Left renal cortex interstitium (tissue), 4 donors: ENCODE measurements at regions not wholly inside any gene's neighbourhood (a gene's known extent, or its start where the extent isn't known, plus 50 kb on each side); places are given as distances from the start of the nearest gene placed in this dataset.

Experiments
- DNase-seq, 4 donors: peaks; one replicate each; pipeline ENCODE4 v3.0.0-alpha.2; 2013; ENCODE audit warnings: low read depth in 4 of 4, low spot score in 2 of 4, missing footprints in 1 of 4

DNA sequence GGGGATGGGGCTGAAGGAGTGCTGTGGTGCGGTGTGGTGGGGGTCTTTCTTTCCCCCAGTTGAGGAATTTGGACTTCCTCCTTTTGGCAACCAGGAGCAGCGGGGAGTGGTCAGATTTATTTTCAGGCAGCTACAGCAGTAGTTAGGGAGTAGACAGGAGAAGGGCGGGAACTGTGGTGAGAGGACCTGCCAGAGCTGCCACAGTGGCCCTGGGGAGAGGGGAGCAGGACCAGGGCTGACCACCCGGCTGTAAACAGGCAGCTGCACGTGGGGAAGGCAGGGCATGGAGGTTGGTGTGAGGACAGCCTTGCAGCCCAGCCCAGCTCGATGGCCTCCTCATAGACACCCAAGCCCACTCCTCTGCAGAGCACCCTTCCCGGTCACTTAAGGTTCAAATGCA lies 197.2 kb downstream of the GLI2 start:
- DNase-seq, result no peak

DNA sequence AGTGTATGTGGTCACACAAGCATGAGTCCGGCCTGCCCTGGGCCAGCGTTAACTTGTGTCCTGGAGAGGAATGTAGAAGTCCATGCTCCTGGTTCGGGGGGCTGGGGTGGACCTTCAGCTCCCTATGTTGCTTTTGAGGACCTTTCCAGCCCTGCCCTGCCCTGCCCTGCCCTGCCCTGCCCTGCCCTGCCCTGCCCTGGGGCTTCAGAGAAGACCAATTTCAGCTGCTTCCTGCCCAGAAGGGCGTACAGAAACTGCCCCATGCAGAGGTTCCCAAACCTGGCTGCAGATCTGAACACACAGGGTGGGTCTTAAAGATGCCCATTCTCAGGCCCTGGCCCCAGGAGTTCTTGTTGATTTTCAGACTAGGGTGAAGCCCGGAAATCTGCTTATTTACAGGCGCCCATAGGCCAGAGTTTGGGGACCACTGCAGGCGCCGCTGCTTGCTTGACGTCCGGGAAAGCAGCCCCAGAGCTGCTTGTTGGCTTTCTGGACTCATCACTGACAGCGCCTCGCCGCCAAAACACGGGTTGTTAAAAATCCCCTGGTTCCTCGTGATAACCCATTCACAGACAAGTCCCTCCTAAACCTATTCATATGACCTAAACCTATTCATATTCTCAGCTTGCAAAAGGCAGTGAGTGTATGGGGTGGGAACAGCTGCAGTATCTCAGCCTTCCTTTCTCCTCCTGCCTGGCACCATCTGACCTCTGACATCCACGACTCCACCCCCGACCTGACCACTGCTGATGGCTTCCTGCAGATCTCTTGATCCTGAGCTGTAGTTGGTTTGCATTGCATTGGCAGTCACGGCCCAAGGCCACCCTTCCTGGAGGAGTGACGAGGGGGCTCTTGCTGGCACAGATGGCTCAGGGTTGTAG lies 198.3 kb downstream of the GLI2 start:
- no peak for DNase-seq

DNA sequence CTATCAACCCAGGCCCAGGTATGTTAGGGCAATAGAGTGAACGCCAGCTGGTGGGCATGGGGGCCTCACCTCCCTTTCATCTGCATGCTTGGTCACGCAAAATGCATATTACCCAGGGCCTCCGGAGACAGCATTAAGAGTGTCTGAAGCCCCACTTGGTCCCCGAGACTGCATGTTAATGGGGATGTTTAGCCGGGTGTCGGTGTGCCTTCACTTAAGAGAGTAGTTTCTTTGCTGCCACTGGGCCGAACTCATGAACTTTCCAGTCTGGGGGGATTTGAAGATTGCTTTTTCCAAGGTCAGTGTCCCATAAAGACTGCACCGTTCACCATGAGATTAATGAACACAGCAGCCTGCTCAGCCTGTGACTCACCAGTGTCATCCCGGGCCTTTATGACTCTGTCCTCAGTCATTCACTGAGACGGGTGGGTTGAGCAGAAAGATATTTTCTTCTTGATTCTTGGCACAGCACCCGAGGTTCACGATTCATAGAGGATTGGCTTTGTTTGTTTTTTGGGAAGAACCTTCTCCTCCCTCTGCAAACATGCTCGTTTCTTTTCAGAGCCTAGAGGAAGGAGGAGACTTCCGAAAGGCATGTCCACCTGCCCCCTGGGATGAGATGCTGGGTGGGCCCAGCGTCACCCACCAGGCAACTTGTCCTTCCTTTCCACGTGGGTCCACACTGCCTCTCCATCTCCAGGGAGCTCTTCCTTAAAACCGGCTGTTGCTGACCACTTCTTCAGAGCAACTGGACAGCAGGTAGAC lies 199.1 kb downstream of the GLI2 start:
- no peak for DNase-seq

DNA sequence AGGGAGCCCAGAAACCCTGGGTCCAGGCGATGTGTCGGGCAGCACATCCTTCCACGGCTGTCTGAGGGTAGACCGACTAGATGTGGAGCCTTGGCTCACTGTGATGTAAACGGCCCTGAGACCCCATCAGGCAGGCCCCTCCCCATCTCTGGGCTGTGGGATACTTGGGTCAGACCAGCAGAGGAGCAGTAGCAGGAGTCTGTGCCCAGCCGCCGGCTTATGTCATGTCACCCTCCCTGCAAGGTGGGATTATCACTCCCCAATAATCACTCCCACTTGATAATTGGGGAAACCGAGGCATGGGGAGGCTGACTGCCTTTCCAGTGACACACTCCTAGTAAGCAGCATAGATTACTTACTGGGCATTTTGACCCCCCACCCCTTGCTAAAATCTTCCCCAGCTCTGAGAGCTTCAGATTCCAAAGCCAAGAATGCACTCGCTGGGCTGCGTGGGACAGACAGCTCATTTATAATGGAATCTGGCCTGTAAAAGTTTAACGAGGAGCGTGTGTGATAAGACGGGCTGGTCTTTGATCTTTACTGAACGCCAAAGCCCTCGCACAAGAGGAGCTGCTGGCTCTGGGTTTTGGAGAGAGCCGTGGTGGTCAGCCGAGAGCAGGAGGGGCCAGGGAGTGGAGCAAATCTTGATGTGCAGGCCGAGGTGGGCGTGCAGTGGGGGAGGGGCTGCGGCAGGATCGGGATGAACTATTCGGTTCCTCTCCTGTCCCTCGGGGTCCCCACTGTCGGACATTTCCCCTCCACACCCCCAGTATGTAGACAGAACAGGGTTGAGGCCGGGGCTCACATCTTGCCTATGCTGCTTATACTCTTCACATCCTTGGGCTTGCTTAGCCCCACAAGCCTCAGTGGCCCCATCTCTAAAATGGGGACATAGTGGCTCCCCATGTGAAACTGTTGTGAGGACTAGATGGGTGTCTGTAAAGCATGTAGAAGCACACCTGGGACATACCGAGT lies 200.0 kb downstream of the GLI2 start:
- DNase-seq, result no peak

DNA sequence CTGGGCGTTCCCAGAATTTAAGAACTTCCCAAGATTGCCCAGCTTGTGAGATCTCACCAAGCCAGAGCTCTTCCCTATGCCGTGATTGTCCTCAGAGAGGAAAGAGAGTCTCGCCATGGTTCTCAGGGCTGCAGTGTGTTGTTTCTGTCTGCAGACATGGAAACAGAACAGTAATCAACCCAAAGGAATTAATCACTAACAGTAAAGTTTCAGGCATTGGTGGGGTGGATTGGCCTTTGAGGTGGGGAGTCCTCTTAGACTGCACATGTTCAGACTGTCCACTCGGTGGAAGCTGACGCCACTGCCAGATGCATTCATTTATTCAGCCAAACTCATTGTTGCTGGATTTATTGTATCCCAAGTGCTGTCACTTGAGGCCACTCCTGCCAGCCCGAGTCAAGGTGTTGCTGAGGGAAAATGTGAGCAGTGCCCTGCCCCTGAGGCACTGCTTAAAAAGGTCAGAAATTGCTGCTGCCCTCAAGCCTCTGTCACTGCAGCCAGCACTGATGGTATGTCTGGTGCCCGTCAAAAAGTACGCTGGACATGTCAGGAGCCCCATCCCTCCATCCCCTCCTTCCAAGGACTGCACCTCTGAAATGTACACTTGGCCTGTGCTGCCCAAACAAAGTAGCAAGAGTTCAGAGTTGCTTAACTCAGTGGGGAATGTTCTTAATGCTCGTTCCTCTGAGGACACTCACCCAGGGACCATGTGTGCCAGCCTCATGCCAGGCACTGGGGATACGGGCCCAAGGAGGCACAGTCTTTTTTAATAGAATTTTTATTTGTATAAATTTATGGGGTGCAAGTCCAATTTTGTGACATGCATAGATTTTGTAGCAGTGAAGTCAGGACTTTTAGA lies 201.0 kb downstream of the GLI2 start:
- DNase-seq, result no peak

DNA sequence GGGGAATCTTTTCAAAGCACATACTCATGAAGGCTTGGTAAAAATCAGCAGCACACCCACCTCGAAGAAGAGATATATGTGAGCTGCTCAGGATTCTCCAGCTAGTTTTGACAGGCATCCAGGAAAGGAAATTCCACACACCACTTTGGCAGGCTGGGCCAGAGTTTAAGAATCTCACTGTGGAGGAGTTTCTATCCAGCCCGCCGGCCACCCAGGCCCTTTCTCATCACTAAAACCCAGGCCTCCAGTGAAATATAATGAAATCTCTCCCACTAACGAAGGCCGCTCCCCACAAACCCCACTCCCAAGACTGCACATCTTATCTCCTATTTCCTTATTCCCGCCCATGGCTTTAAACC lies 202.0 kb downstream of the GLI2 start:
- DNase-seq, result no peak

DNA sequence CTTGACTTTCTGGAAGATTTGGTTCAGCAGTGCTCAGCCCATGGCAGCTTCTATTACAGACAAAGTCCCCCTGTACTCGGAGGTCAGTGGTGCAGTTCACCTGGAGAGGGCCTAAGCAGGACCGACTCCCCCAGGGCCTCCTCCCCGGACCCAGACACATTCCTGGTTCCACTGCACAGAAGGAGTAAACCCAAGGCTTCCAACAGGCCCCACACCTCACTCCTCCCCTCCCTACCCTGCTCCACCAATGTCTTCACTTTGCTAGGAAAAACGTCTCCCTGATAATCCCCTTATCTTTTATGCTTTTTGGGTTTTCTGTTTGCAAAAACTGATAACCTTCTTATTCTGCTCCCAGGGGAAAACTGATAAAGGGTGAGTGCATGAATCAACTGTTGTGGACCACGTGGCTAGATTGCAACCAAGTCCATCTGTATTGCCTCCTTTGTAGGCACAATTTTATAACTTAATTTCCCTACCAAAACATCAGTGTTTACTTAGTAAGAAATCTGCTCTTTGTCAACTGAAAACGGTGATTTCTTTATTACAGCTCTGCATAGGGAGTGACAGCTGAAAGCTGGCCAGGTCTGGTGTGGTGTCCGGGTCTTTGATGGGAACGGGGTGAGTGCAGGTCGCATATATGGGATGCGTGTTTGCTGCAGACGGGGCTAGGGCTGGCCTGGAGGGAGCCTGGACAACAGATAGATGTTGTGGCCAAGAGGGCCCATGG lies 202.5 kb downstream of the GLI2 start:
- DNase-seq, result no peak

DNA sequence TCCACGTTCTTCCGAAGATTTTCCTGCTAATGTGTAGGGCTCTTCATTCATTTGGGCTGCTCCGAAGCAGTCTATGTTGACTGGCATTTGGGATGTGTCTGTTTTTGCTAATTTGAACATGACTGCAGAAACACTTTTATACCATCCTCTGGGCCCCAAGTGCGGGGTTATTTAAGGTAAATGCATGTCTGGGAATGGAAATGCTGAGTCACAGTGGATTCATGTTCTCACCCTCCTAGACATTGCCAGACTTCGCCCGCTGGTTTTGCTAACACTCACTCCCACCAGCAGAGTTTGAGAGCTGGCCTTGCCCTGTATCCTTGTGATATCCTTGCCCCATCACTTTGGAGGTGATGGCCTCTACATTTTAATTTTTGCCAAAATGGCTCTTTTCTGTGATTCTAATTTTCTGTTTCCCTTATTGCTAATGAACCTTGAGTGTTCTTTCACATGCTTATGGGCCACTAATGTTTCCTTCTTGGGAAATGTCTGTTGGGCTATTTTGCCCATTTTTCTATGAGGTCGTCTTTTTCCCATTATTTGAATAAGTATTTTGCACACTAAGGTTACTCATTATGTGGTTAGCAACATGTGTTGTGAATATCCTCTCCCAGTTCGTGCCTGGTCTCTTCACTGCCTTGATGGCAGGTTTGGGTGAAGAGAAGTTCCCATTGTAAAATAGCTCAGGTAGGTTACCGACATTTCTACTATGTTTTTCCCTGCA lies 204.1 kb downstream of the GLI2 start:
- DNase-seq, result no peak

DNA sequence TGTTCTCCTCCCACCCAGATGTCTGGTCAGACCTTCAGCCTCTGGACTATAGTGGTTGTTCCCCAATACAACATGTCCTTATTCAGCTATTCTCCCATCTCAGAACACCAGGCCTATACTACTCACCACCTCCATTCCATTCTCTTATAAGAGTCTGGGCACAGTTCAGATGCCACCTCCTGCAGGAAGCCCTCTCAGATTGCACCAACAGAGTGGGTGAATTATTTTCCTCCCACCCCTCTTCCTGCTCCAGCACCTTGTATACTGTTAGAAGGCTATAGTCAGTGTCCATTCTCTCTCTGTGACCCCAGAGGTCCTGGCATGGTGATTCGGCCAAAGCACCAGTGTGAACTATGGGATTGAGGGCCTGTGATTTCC lies 204.6 kb downstream of the GLI2 start:
- no peak for DNase-seq

DNA sequence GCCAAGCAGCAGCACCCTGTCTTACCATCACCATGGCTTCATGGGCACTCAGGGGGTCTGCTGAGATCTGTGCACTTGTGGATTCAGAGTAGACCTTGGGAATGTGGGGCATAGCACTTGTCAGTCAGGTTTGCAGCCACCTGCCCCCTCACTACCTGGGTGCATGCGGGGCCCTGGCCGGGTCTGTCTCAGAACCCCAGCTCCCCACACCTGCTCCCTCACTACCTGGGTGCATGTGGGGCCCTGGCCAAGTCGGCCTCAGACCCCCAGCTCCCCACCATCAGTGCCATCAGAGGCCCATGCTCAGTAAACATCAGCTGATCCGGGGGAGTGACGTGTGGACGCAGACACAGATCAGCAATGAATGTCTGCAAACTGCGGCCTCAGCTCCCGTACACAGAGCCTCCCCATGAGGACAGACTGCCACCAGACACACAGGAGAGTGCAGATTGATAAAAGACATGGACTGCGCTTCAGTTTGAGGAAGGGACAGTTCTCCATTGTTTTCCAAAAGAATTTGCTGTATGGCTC lies 205.1 kb downstream of the GLI2 start:
- DNase-seq, result no peak

DNA sequence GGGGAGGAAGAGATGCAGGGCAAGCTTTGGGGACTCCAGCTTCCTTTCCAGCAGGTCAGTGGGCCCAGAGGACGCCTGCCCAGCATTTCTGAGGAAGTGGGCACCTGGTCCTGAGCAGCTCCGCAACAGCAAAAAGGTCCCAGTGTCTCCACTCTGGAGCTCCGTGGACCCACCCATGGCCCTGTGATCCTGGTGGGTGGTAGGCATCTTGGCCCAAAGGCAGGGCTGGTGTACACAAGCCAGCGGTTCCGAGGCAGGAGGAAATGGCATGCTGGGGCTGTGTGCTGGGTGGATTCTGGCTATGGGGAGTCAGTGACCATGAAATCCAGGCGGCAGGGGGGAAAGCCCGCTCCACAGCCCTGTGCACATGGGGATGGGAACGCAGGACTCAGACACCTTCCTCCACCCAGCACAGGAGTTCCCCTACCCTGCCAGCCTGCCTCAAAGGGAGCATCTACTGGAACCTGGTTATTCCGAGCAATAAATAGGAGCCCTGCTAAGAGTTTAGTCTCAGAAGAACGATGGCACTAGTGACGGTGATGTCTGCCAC lies 206.0 kb downstream of the GLI2 start:
- no peak for DNase-seq

DNA sequence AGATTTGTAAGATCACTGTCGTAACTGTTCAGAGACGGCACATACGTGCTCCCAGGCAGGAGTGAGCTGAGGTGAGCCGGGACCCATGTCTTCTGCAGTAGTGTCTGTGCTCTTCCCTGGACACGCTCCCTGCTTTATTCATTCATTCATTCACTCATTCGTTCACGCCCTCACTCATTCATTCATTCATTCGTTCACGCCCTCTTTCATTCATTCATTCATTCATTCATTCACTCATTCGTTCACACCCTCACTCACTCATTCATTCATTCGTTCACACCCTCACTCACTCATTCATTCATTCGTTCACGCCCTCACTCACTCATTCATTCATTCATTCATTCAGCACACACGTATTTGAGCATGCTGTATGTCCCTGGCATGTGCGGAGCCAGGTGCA lies 207.0 kb downstream of the GLI2 start:
- DNase-seq, result no peak

DNA sequence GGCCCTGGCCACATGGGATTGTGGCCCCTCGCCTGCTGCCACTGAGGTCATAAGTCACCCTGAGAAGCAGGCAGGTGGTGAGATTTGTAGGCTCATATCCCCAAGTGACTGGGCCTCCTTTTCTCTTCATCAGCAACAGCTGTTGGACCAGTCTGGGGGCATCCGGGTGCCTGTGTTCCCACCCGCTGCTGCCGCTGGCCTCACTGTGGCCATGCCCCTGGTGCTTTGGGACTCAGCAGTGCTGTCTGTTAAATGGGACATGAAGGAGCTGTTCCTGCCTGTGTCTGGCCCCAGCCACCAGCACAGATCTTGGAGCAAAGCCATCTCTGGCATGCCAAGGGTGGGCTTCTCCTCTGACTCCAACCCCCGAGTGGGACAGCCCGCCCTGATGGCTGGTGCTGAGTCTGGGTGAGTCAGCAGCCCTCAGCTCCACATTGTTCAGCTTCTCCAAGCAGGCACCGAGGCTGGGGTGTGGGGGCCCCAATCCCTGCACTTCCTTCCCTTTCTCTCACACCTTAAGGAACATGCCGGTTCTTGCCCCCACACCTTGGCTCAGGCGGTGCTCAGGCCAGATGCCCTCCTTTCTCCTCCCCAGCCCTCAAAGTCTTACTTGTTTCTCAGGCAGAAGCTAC lies 207.9 kb downstream of the GLI2 start:
- DNase-seq, result no peak

DNA sequence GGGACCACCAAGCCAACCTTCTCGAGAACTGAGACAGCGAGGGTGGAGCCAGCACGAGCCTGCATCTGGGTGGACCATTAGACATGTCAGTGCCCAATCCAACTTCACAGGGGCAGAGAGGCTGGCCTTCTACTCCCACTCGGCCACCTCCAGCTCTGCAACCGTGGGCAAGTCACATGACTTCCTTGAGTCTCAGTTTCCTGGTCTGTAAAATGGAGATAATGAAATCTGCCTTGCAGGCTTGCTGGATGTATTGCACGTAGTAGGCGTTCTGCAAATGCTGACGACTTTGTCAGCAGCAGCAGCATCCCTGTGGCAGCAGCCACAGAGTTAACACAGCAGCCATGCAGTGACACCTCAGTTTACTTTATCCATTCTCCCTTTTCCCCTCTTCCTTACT lies 208.9 kb downstream of the GLI2 start:
- DNase-seq, result no peak

DNA sequence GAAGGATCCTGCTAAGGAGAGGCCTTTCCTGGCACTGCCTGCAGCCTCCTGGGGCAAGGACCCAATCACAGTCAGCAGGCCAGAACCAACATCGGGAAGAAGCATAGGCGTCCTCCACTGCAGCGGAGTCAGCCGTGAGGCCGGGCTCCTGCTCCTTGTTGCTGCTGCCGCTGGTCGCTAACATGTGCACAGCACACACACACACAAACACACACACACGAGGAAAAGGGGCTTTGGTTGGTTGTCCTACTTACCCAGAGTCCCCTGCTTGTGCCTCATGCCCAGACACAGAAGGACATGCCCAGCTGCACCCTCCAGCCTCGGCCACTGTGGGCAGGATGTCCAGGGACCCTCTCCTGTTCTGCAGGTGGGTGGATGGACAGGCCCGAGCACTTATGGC lies 209.4 kb downstream of the GLI2 start:
- no peak for DNase-seq

DNA sequence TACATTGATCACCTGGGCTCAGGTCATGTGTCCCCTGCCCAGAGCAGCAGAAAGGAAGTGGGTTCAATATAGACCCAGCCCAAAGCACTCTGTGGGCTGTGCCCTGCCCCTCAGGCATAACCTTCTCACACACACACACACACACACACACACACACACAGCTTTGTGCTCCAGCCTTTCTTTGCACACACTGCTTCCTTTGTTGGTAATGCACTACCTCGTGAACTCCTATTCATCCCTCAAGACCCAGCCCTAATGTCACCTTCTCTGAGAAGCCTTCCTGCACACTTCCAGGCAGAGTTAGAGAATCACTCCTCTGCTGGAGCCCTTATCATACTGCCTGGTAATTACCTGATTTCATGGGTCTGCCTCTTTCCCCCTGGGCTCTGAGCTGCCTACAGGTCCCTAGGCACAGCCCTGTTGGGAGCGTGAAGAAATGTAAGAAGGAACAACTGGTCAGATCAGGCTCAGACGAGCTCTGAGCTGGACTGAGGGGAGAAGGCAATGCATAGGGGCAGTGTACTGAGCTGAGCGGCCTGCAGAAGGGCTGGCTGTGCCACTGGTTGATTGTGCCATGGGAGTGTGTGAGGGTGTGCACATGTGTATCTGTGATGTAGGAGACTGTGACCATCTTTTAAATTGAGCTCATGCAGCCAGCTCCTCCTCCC lies 210.3 kb downstream of the GLI2 start:
- no peak for DNase-seq

DNA sequence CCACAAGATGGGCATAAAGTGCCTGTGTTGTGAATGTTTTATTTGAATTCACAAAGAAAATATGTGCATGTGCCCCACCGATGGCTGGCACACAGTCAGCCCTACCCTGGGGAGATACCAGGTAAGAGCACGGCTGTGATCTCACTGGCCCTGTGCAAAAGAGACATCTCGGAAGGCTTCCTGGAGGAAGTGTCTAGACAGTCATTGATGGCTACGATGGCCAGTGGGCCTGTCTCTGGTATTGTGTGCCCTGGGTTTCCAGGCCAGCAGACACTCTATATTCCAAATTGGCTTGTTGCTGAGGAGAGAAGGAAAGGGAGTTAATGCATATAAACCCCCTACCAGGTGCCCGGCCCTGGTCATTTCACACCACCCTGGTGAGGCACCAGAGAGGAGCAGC lies 211.7 kb downstream of the GLI2 start:
- DNase-seq, result no peak
